ENCODE measurements at regions not wholly inside any gene's neighbourhood (a gene's known extent, or its start where the extent isn't known, plus 50 kb on each side); places are given as distances from the start of the nearest gene placed in this dataset.

- TF ChIP-seq, protein P1, sequence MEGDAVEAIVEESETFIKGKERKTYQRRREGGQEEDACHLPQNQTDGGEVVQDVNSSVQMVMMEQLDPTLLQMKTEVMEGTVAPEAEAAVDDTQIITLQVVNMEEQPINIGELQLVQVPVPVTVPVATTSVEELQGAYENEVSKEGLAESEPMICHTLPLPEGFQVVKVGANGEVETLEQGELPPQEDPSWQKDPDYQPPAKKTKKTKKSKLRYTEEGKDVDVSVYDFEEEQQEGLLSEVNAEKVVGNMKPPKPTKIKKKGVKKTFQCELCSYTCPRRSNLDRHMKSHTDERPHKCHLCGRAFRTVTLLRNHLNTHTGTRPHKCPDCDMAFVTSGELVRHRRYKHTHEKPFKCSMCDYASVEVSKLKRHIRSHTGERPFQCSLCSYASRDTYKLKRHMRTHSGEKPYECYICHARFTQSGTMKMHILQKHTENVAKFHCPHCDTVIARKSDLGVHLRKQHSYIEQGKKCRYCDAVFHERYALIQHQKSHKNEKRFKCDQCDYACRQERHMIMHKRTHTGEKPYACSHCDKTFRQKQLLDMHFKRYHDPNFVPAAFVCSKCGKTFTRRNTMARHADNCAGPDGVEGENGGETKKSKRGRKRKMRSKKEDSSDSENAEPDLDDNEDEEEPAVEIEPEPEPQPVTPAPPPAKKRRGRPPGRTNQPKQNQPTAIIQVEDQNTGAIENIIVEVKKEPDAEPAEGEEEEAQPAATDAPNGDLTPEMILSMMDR (IDR thresholded peaks at IDR 0.05; ENCODE audit: poor library complexity, severe bottlenecking), result no peak
- TF ChIP-seq EP300 (conservative IDR thresholded peaks at IDR 0.05; ENCODE audit: poor library complexity, severe bottlenecking) (no peak), EZH2 (IDR thresholded peaks at IDR 0.05; ENCODE audit: borderline replicate concordance, insufficient read depth, low read length, poor library complexity, severe bottlenecking) (no peak), POLR2AphosphoS5 (IDR thresholded peaks at IDR 0.05) (no peak), SMC3 (conservative IDR thresholded peaks at IDR 0.05; ENCODE audit: poor library complexity) (no peak)
Measured at GRCh38 chr13:59392328-59392727, 771.4 kb downstream of the DIAPH3 start.
